ENCODE measurements at regions not wholly inside any gene's neighbourhood (a gene's known extent, or its start where the extent isn't known, plus 50 kb on each side); places are given as distances from the start of the nearest gene placed in this dataset.

DNA sequence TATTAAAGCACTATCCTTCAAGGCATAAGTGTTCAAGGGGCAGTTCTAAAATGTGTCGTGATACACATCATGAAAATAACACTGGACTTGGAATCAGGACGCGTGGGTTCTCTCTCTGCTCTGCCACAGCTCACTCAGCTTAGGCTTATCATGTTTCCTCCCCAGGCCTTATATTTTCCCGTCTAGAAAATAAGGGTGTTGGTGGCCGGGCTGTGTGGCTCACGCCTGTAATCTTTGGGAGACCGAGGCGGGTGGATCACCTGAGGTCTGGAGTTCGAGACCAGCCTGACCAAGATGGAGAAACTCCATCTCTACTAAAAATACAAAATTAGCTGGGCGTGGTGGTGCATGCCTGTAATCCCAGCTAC is 223.0 kb downstream of the OPA1 start:
- TF ChIP-seq CTCF (tag by site-specific recombination; IDR thresholded peaks at IDR 0.05) (no peak), ZNF777 (tag by site-specific recombination; IDR thresholded peaks at IDR 0.05; ENCODE audit: borderline replicate concordance) (no peak), ZEB2 (tag by site-specific recombination; IDR thresholded peaks at IDR 0.05) (no peak), ZNF274 (IDR thresholded peaks at IDR 0.05; ENCODE audit: low read length) (no peak), ZNF274 (tag by site-specific recombination; IDR thresholded peaks at IDR 0.05; ENCODE audit: borderline replicate concordance) (no peak), ZNF639 (tag by site-specific recombination; IDR thresholded peaks at IDR 0.05) (no peak)

Data from HEK293 (cell line).